ENCODE measurements at regions not wholly inside any gene's neighbourhood (a gene's known extent, or its start where the extent isn't known, plus 50 kb on each side); places are given as distances from the start of the nearest gene placed in this dataset.
A peak's percentile ranks its signal among the peaks of the same experiment; 100 is the strongest.

DNA sequence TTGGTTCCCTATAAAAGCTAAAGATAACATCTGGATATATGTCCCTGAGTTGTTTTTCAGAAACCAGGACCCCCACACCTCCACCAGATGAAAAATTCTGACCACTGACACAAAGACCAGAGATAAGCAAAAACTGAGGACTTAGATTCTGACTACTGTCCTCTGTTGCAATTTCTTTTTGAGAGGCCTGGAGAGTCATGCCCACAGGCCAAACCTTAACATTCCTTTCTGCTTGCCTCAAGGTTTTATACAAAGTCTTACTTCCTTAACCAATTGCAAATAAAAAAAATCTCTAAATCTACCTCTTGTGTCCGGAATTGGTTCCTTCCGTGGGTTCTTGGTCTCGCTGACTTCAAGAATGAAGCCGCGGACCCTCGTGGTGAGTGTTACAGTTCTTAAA, 228.5 kb downstream of the ABCC12 start:
- DNase-seq (ENCODE audit: low read depth in 2 of 2) = peak in 1 of 2 donors; percentile 70
- H3K9ac ChIP-seq (ENCODE audit: insufficient read depth, low read length) = no peak overlapping the region

DNA sequence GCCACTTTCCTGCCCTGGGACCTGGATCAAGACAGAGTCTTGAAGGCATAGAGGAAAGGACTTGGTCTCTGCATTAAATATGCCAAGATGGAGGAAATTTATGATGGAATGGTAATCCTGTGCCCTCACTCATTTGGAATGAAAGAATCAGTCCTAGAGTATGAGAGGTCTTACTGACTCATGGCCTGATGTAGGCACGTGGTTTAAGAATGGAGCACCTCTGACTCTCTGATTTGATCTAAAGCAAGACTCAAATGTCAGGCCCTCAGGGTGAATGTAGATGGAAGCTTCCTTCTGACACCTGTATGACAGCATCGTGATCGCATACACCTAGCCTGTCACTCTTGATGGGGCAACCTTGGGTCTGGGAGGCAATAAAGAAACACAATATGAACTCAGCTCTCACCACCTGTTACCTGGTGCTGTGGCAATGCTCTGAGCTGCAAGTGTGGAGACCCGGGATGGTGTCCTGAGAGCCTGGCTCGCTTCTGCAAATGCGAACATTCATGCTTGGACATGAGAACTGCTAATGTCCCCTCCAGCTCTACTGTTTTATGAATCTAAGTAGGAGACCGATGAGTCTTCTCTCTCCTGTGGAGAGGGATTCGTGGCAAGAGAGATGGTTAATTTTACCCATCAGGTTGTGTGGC, 229.9 kb downstream of the ABCC12 start:
- no peak overlapping the region for H2AFZ ChIP-seq (ENCODE audit: low read length)
- no peak overlapping the region for H3K4me2 ChIP-seq (ENCODE audit: extremely low read depth, insufficient read depth, low read length)
- no peaks in the 10 kb centered on the region for H3K36me3 ChIP-seq (ENCODE audit: control insufficient read depth, insufficient read depth, low read length)
- no peak overlapping the region for H3K9ac ChIP-seq (ENCODE audit: insufficient read depth, low read length)
- no peaks in the 10 kb centered on the region for H3K27me3 ChIP-seq (ENCODE audit: control insufficient read depth, insufficient read depth, low read length)
- TF ChIP-seq CTCF (conservative IDR thresholded peaks at IDR 0.05 in 1 of 2, IDR thresholded peaks at IDR 0.05 in 1 of 2; ENCODE audit: low read depth in 1 of 2, low read length in 2 of 2) (no peak), EZH2 (IDR thresholded peaks at IDR 0.05; ENCODE audit: low read length, missing control alignments) (no peak)
- H3K4me1 ChIP-seq (ENCODE audit: control insufficient read depth, extremely low read depth, insufficient read depth, low read length) = no peaks in the 10 kb centered on the region
- no peaks in the 10 kb centered on the region for H4K20me1 ChIP-seq (ENCODE audit: control insufficient read depth, extremely low read depth, insufficient read depth, low read length)
- H3K79me2 ChIP-seq (ENCODE audit: control insufficient read depth, insufficient read depth, low read length) = no peaks in the 10 kb centered on the region
- H3K4me3 ChIP-seq (replicated peaks in 1 of 4; ENCODE audit: control extremely low read depth in 1 of 4, insufficient read depth in 1 of 4, low read depth in 3 of 4, low read length in 4 of 4) = no peak overlapping the region
- no peaks in the 10 kb centered on the region for H3K9me3 ChIP-seq (ENCODE audit: control insufficient read depth, insufficient read depth, low read depth, low read length)
- H3K27ac ChIP-seq (ENCODE audit: insufficient read depth, low read length) = no peak overlapping the region
- DNase-seq (ENCODE audit: low read depth in 2 of 2) = peak in 1 of 2 donors; percentile 40

More for the DNA sequence above, 228.5 kb downstream of the ABCC12 start:
- Histone ChIP-seq H3K4me2 (ENCODE audit: extremely low read depth, insufficient read depth, low read length) (no peak overlapping the region), H3K27ac (ENCODE audit: insufficient read depth, low read length) (no peak overlapping the region), H3K9me3 (ENCODE audit: control insufficient read depth, insufficient read depth, low read depth, low read length) (no peaks in the 10 kb centered on the region), H3K36me3 (ENCODE audit: control insufficient read depth, insufficient read depth, low read length) (no peaks in the 10 kb centered on the region), H3K27me3 (ENCODE audit: control insufficient read depth, insufficient read depth, low read length) (no peaks in the 10 kb centered on the region), H4K20me1 (ENCODE audit: control insufficient read depth, extremely low read depth, insufficient read depth, low read length) (no peaks in the 10 kb centered on the region), H3K79me2 (ENCODE audit: control insufficient read depth, insufficient read depth, low read length) (no peaks in the 10 kb centered on the region), H3K4me3 (replicated peaks in 1 of 4; ENCODE audit: control extremely low read depth in 1 of 4, insufficient read depth in 1 of 4, low read depth in 3 of 4, low read length in 4 of 4) (no peak overlapping the region), H3K4me1 (ENCODE audit: control insufficient read depth, extremely low read depth, insufficient read depth, low read length) (no peaks in the 10 kb centered on the region), H2AFZ (ENCODE audit: low read length) (no peak overlapping the region)
- TF ChIP-seq CTCF (conservative IDR thresholded peaks at IDR 0.05 in 1 of 2, IDR thresholded peaks at IDR 0.05 in 1 of 2; ENCODE audit: low read depth in 1 of 2, low read length in 2 of 2) = no peak
- no peak for TF ChIP-seq EZH2 (IDR thresholded peaks at IDR 0.05; ENCODE audit: low read length, missing control alignments)

GRCh38 chr16:47924950-47925349, 230.8 kb downstream of the ABCC12 start:
- no peak overlapping the region for H3K9ac ChIP-seq (ENCODE audit: insufficient read depth, low read length)
- DNase-seq (ENCODE audit: low read depth in 2 of 2) = no peak
- no peaks in the 10 kb centered on the region for H3K9me3 ChIP-seq (ENCODE audit: control insufficient read depth, insufficient read depth, low read depth, low read length)
- no peaks in the 10 kb centered on the region for H3K27me3 ChIP-seq (ENCODE audit: control insufficient read depth, insufficient read depth, low read length)
- H3K79me2 ChIP-seq (ENCODE audit: control insufficient read depth, insufficient read depth, low read length) = no peaks in the 10 kb centered on the region
- H3K36me3 ChIP-seq (ENCODE audit: control insufficient read depth, insufficient read depth, low read length) = no peaks in the 10 kb centered on the region
- no peak overlapping the region for H2AFZ ChIP-seq (ENCODE audit: low read length)
- no peak overlapping the region for H3K4me3 ChIP-seq (replicated peaks in 1 of 4; ENCODE audit: control extremely low read depth in 1 of 4, insufficient read depth in 1 of 4, low read depth in 3 of 4, low read length in 4 of 4)
- TF ChIP-seq EZH2 (IDR thresholded peaks at IDR 0.05; ENCODE audit: low read length, missing control alignments) (no peak), CTCF (conservative IDR thresholded peaks at IDR 0.05 in 1 of 2, IDR thresholded peaks at IDR 0.05 in 1 of 2; ENCODE audit: low read depth in 1 of 2, low read length in 2 of 2) (no peak)
- H3K4me2 ChIP-seq (ENCODE audit: extremely low read depth, insufficient read depth, low read length) = no peak overlapping the region
- H3K4me1 ChIP-seq (ENCODE audit: control insufficient read depth, extremely low read depth, insufficient read depth, low read length) = no peaks in the 10 kb centered on the region
- H3K27ac ChIP-seq (ENCODE audit: insufficient read depth, low read length) = no peak overlapping the region
- H4K20me1 ChIP-seq (ENCODE audit: control insufficient read depth, extremely low read depth, insufficient read depth, low read length) = no peaks in the 10 kb centered on the region

Measured in fibroblast of lung (primary cell).